Medulla oblongata (tissue), 1 donor: ENCODE measurements at regions not wholly inside any gene's neighbourhood (a gene's known extent, or its start where the extent isn't known, plus 50 kb on each side); places are given as distances from the start of the nearest gene placed in this dataset.
"Not testable (repeated sequence)": the region's sequence is repeated elsewhere in the genome, so short reads cannot be mapped to it uniquely, and the experiment has no call there.

Source experiments
- DNase-seq: peaks from one replicate; pipeline ENCODE4 v3.0.0-alpha.2; 2015; ENCODE audit errors: extremely low spot score

DNA sequence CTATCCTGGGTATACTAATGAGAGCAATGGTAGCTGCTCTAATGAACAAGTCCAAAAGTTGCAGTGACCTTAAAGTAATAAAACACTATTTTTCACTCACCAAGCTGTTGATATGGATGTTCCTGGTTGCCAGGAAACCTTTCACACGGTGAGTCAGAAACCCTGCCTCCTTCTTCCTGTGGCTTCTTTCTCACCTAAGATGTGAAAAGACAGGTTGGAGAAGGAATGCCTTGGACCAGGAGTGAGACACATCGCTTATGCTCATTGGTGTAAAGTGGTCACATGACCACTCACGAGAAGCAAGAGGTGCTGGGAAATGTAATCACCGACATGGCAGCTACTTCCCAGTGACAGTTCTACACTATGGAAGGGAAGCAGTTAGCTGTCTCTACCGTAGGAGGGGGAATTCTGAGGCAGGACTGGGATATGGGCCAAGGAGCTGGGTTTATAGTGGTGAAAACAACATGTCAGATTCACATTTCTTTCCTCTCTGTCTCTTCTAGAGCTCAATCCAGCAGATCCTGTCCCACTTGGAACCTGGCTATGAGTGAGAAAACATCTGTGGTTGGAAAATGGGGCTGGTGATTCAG, 320.4 kb upstream of the KLF4 start:
- DNase-seq: no peak

DNA sequence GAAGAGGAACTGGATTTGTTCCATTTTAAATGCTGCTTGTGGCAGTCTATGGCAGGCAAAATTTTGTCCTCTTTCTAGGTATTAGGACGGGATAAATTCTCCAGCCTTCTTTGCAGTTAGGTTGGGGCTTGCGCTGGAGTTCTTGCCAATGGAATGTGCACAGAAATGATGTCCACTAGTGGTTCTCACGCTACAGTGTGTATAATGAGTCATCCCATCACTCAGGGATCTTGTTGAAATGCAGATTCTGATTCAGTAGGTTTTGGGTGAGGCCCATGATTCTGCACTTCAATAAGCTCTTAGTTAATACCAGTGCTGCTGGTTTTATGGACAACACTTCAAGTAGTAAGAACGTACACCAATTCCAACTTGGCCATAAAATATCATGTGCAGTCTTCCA, 317.6 kb upstream of the KLF4 start:
- DNase-seq: no peak

DNA sequence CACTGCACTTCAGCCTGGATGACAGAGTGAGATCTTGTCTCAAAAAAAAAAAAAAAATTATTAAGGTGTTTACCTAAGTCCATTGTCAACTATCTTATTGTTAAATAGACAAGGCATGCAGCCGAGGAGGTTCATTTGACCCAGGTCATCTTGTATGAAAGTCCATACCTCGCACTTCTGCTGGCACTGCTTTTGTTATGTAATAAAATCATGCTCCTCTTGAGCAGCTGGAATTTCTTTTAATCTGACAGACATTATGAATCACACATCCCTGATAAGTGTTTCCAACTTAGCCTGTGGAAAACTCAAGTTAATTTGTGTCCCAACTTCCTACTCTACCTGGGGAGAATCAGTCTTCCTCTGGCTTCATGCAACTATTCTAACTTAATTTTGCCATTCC, 315.6 kb upstream of the KLF4 start:
- DNase-seq: no peak

DNA sequence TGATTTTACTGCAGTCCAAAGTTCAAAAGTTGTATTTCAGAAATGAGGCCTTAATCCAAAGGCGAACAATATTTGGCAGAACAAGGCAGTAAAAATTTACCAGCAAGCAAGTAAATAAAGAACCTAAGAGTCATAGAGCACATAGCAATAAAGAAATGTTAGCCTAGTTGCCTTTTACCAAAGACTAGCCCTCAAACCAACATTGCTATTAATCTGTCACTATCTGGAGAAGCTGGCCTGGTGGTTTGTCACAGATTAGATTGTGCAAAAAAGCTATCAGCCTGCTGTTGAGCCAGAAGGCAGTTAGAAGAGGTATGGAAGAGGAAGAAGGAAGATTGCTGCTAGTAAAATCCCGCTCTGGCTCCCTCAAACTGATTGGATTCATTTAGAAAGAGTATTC, 304.7 kb upstream of the KLF4 start:
- DNase-seq: no peak

DNA sequence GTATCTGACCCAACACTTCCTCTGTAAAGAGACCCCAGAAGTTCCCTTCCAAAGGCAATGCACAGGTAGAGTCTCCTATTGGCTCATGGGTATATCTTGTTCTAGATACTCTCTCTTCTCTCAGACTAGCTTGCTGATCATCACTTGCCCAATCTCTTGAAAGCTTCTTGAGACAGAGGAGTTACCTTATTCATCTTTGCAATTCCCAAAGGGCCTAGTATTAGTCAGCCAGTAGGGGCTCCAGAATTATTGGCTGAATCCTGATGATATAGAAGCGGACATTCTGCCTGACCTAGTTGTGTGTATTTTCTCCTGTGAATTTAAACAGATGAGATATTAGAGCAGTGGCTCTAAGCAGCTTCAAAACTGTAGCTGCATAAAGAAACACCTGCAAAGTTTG, 304.0 kb upstream of the KLF4 start:
- DNase-seq: no peak

DNA sequence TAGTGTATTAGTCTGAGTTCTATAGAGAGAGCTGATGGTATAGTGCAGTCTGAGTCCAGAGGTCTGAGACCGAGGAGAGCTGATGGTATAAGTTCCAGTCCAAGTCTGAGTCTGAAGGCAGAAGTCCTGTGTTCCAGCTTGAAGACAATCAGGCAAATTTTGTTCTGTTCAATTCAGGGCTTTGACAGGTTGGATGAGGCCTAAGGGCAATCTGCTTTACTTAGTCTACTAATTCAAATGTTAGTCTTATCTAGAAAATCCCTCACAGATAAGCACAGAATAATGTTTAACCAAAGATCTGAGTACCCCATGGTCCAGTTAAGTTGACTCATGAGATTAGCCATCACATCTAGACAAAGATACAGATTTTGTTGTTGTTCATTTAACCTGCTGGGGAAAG, 303.0 kb upstream of the KLF4 start:
- no peak for DNase-seq

DNA sequence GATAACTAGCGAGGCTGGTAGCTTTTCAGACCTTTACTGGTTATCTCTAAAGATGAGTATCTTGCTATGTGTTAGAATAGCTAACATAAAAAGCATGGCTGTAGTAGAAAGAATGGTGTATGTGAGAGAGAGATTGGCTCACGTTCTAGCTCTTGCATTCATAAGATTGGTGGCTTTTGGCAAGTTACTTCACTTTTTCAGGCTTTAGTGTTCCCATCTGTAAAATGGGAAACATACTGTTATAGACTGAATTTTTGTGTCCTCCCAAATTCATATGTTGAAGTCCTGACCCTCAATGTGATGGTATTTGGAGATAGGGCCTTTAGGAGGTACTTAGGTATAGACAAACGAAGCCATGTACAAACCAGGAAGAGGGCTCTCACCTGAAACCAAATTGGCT, 302.4 kb upstream of the KLF4 start:
- no peak for DNase-seq

DNA sequence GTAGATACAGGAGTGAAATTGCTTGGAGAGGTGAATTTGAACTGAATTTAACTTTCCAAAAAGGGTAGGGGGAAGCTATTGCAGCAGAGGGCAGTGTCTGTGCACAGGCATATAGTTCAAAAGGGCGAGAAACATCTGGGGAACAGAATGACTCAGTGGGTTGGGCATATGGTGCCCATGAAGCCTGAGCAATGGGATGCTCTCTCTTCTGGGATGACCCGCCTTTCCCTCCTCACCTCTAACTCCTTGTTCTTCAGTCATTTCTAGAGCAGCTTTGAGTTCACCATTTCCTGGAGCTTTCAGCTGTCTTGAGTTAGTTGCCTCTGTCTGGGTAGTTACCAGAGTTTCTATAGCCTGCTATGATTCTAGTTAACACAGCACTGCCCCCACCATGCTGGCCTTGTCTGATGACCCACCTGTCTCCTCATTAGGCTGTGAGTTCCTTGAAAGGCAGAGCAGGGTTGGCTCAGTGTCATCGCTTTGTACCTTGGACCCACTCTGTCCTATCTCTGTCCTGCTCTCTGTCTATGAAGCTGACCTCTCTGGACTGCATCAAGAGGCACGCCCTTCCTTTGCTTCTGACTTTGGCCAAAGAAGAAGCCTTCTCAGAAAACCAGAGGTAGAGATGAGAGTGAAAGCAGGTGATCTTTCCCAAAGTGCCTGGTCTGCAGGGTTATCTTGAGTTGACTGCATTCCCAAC, 299.6 kb upstream of the KLF4 start:
- no peak for DNase-seq

DNA sequence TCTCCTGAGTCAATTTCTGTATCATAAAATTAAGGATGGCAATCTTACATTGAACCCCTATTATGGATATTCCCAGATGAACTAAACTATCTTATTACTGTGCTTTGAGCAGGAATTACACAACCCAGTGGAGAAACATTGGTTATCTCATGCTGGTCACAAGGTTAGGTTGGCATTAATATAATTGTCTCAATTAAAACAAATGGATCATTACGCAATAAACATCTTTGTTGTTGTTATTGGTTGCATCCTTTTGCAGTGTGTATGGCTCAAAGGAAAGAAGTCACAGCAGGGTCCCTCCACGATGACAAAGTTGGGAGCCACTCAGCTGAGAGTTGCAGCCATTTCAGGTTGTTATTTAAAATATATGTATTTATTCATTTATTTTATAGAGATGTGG, 297.0 kb upstream of the KLF4 start:
- DNase-seq: no peak

DNA sequence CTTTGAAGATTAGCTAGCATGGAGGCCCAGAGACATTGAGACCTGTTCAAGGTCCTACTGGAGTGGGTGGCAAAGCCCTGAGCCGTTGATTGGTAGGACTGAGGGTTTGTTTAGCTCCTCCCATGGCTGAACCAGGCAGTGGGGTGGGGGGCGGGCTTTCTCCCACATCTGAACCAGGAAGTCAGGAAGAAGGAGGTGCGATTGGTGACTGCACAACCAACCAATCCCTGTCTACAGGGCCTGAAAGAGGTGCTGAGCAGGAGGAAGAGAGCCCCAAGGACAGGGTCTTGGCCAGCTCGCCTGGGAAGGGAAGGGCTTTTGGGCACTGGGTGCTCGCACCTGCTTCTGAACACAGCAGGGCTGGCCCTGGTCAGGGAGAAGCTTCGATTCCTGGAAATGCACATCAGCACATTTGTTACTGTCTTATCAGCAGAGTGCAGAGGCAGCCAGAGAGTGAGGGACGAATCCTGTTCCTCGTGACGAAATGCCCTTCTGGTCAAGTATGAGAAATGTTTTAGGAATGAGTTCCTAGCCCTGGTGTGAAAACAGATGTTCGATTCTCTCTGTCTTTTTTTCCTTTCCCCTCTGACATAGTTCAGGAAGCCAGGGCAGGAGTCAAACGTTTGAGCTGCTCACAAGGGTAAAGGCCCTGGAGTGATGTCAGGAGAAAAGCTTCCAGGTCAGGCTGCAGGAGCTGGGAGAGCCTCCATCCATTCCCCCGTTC, 294.8 kb upstream of the KLF4 start:
- DNase-seq: no peak

DNA sequence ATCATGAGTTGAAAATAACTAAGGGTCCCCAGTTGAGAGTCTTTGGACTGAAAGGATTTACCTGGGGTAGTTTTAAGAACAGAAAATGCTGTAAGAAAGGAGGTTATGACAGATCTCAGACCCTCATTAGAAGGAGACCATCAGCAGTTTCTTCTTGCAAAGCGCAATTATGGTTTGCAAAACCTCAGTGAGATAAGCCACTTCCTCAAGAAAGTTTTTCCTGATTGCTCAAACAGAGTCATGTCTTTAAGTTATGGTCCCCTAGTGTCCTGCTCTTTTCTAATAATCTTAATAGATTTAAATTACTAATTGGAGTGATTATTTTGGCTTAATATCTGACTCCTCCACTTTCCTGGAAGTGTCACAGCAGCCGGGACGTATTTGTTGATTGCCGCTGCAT, 293.2 kb upstream of the KLF4 start:
- no peak for DNase-seq

DNA sequence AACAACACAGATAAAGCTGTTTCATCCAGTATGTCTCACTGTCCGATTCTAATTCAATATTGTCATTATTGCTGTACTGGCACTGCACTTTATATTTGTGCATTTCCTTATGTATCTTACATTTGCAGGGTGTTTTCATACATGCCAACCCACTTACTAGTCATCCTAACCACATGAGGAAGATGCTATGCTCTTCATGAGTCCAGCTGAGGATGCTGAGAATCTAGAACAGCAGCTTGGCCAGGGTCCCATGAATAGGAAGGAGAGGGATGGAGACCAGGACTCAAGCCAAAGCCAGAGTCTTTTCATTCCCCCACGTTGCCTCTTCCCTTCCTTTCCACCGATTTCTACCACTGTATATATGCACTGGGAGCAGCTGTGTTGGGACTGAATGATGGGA, 292.8 kb upstream of the KLF4 start:
- no peak for DNase-seq

DNA sequence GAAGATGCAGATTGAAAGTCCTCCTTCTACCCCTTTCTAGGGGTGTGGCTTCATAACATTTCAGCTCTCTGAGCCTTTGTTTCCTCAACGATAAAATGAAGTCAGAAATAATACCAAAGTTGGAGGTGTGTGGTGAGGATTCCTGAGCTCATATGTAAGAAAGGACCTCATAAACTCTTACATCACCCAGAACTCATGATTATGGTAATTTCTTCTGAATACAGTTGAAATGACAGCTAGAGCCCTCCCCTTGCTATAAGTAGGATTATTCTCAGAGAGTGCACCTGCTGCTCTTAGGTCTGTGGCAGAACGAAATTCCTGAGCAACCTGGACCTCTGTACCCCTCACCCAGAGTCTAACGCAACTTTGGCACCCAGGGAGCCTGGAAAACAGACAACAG, 291.4 kb upstream of the KLF4 start:
- DNase-seq: no peak

DNA sequence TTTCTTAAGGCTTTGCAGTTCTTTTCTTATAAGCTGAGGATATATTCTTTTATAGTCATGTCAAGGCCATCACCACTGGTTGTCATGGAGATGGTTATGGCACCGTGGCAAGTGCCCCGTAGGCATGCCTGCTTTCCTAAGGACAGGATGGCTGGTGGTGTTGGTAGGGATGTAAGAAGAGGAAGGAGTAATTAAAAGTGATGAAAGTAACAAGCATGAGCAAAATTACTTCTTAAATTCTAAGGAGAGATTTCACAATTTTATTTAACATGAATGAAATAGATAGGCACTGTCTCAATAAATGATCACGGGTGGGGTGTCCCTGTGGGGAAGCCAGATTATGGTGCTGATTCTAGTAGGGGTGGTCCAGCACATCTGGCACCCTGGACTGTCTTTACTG, 290.2 kb upstream of the KLF4 start:
- DNase-seq: no peak

DNA sequence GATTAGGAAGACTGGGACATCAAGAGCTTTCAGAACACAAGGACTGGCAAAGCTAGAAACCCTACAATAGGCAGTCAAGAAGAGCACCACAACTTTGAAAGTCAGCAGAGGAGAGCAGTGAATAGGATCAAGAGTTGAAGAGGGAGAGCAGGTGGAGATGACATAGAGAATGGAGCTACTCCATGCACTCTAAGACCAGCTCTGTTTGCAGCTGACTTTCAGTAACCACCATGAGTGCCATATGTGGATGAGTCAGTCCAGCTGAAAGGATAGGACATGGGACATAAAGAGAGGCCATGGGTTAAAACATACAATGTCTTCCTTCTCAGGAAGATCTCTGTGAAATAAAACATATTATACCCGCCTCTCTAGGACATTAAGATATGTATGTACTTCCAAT, 289.1 kb upstream of the KLF4 start:
- DNase-seq: no peak

DNA sequence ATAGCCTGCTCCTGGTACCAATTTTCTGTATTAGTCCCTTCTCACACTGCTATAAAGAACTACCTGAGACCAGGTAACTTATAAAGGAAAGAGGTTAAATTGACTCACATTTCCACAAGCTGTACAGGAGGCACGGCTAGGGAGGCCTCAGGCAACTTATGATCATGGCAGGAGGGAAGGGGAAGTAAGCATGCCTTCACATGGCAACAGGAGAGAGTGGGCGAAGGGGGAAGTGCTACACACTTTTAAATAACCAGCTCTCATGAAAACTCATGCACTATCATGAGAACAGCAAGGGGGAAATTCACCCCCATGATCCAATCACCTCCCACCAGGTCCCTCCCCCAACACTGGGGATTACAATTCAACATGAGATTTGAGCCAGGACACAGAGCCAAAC, 284.5 kb upstream of the KLF4 start:
- peak; percentile 59 for DNase-seq

DNA sequence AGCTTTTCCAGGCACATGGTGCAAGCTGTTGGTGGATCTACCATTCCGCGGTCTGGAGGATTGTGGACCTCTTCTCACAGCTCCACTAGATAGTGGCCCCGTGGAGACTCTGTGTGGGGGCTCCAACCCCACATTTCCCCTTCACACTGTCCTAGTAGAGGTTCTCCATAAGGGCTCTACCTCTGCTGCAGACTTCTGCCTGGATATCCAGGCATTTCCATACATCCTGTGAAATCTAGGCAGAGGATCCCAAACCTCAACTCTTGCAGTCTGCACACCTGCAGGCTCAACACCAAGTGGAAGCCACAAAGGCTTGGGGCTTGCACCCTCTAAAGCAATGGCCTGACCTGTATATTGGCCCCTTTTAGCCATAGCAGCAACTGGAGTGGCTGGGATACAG, 283.4 kb upstream of the KLF4 start:
- DNase-seq: no peak

DNA sequence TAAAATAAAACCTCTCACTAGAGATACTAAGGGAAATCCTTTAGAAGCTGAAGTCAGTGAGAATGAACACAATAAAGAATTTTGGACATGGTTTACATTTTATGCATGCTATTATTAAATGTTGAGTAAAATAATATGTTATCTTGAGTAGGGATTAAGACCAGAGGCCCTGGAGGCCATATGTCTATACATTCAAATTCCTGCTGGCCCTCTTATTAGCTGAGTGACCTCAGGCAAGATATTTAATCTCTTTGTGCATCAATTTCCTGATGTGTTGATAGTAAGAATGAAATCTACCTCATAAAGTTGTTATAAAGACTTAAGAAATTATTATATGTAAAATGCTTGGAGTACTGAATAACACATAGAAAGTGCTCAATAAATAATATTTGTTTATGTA, 281.1 kb upstream of the KLF4 start:
- DNase-seq: no peak

DNA sequence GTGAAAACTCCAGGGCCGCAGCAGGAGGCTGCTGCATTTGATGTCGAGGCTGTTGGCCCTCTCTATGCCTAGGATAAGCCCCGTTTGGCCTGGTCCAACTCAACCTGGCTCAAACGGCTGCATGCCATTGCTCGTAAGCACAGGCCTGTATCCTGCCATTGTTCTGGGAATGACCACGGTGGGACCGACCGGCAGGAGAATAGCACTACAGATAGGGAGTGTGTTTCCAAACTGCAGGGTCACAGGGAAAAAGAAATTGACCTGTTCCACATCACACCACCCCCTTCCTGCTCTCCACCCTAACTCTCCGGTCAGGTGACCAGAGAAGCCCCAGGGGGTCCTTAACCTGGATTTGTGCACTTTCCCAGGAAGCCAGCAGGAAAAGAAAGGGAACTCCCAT, 278.7 kb upstream of the KLF4 start:
- DNase-seq: no peak

DNA sequence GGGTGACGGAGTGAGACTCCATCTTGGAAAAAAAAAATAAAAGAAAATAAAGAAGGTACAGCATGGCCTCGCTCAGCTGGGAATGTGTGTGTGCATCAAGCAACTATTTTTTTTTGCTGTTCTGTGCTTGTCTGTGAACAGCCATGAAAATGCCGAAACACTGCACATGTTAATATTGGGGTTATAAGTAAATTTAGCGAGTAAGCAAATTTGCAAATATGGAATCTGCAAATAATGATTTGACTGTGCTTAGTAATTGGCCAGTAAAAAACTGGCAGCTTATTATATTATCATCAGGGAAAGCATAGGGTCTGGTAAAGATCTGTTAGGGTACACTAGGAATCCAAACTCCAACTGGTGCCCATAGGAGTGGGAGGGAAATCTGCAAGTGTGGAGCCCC, 278.1 kb upstream of the KLF4 start:
- DNase-seq: no peak

DNA sequence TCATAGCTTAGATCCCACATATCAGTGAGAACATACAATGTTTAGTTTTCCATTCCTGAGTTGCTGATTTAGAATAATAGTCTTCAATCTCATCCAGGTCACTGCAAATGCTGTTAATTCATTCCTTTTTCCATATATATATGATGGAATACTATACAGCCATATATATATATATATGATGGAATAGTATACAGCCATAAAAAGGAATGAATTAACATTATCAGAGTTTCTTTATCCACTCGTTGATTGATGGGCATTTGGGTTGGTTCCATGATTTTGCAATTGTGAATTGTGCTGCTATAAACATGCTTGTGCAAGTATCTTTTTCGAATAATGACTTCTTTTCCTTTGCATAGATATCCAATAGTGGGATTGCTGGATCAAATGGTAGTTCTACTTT, 273.9 kb upstream of the KLF4 start:
- DNase-seq: not testable (repeated sequence)

DNA sequence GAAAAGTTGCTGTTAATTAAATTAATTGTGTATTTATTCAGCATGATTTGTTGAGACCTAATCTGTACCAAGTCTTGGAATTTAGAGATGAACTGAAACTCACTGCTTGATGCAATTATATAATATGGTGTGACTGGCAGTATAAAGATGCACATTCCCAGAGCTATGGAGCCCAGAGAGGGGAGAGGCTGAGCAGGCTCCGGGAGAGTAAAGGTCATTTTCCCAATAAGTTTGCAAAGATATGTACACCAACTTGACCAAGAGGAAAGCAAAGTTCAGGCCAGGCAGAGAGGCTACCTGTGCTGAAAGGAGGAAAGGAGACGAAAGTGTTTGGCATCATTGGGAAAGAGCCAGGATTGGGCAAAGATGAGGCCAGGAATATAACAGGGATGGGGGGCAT, 271.7 kb upstream of the KLF4 start:
- DNase-seq: no peak

DNA sequence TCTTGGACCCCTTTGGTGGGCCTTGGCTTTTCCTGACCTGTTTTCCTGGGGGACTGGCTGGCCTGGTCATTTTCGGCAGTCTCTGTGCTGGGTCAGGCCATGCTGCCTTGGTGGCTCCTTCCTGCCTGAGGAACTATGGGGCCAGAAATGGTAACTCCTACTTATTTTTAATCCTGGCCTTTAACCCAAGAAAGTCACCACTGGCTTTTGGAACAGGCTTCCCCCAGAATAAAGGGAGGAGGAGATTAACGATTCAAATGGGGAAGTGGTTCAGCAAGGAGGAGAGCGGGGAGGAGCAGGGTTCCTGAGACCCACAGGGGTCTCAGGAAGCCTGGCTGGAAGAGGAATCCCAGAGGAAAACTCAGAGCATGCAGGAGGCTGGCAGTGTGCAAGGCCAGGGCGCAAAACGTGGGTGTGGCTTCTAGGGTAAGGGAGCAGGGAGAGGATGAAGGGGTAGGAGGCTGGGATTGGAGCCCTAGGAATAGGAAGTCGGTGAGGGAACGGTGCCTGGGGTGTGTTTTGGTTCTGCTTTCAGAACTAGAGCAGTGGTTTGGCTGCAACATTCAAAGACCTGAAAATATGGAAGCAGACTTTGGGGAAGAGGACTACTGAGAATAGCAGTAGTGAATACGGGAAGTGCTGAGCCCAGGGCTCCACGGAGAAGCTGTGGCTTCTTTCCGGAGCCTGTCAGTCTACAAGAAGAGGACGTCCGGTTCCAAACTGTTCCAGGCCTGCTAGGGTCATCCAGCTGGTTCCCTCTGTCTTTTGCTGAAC, 271.1 kb upstream of the KLF4 start:
- DNase-seq: peak; percentile 80
